ENCODE measurements at regions not wholly inside any gene's neighbourhood (a gene's known extent, or its start where the extent isn't known, plus 50 kb on each side); places are given as distances from the start of the nearest gene placed in this dataset.
"Not testable (repeated sequence)": the region's sequence is repeated elsewhere in the genome, so short reads cannot be mapped to it uniquely, and the experiment has no call there.

- DNase-seq (ENCODE audit: low spot score): no peak
Measured at GRCh38 chr2:144125751-144126150, 394.2 kb downstream of the ZEB2 start.

- DNase-seq (ENCODE audit: low spot score): no peak
Measured at GRCh38 chr2:144124882-144125281, 395.0 kb downstream of the ZEB2 start.

GRCh38 chr2:144120487-144120886 lies 399.4 kb downstream of the ZEB2 start:
- no peak for DNase-seq (ENCODE audit: low spot score)

- no peak for DNase-seq (ENCODE audit: low spot score)
Measured at GRCh38 chr2:144117086-144117485, 402.8 kb downstream of the ZEB2 start.

- no peak for DNase-seq (ENCODE audit: low spot score)
Measured at GRCh38 chr2:144115739-144116291, 404.1 kb downstream of the ZEB2 start.

- no peak for DNase-seq (ENCODE audit: low spot score)
Measured at GRCh38 chr2:144114760-144115159, 405.2 kb downstream of the ZEB2 start.

GRCh38 chr2:144111437-144111836 lies 408.5 kb downstream of the ZEB2 start:
- no peak for DNase-seq (ENCODE audit: low spot score)

GRCh38 chr2:144106104-144106503 lies 413.8 kb downstream of the ZEB2 start:
- DNase-seq (ENCODE audit: low spot score): not testable (repeated sequence)

GRCh38 chr2:144102386-144102785 lies 417.5 kb downstream of the ZEB2 start:
- no peak for DNase-seq (ENCODE audit: low spot score)

- no peak for DNase-seq (ENCODE audit: low spot score)
Measured at GRCh38 chr2:144099780-144100377, 420.0 kb downstream of the ZEB2 start.

GRCh38 chr2:144099340-144099739 lies 420.6 kb downstream of the ZEB2 start:
- no peak for DNase-seq (ENCODE audit: low spot score)

- no peak for DNase-seq (ENCODE audit: low spot score)
Measured at GRCh38 chr2:144097440-144098225, 422.3 kb downstream of the ZEB2 start.

GRCh38 chr2:144096531-144096930 lies 423.4 kb downstream of the ZEB2 start:
- no peak for DNase-seq (ENCODE audit: low spot score)

GRCh38 chr2:144094408-144095151 lies 425.3 kb downstream of the ZEB2 start:
- no peak for DNase-seq (ENCODE audit: low spot score)

GRCh38 chr2:144091622-144092021 lies 428.3 kb downstream of the ZEB2 start:
- no peak for DNase-seq (ENCODE audit: low spot score)

- DNase-seq (ENCODE audit: low spot score): no peak
Measured at GRCh38 chr2:144088863-144089262, 431.1 kb downstream of the ZEB2 start.

- no peak for DNase-seq (ENCODE audit: low spot score)
Measured at GRCh38 chr2:144086965-144087364, 433.0 kb downstream of the ZEB2 start.

- no peak for DNase-seq (ENCODE audit: low spot score)
Measured at GRCh38 chr2:144085016-144085415, 434.9 kb downstream of the ZEB2 start.

GRCh38 chr2:144084114-144084661 lies 435.7 kb downstream of the ZEB2 start:
- DNase-seq (ENCODE audit: low spot score): no peak

- no peak for DNase-seq (ENCODE audit: low spot score)
Measured at GRCh38 chr2:144083211-144083610, 436.7 kb downstream of the ZEB2 start.

- DNase-seq (ENCODE audit: low spot score): no peak
Measured at GRCh38 chr2:144082777-144083176, 437.1 kb downstream of the ZEB2 start.

- no peak for DNase-seq (ENCODE audit: low spot score)
Measured at GRCh38 chr2:144082327-144082726, 437.6 kb downstream of the ZEB2 start.
